ENCODE measurements at regions not wholly inside any gene's neighbourhood (a gene's known extent, or its start where the extent isn't known, plus 50 kb on each side); places are given as distances from the start of the nearest gene placed in this dataset.

DNA sequence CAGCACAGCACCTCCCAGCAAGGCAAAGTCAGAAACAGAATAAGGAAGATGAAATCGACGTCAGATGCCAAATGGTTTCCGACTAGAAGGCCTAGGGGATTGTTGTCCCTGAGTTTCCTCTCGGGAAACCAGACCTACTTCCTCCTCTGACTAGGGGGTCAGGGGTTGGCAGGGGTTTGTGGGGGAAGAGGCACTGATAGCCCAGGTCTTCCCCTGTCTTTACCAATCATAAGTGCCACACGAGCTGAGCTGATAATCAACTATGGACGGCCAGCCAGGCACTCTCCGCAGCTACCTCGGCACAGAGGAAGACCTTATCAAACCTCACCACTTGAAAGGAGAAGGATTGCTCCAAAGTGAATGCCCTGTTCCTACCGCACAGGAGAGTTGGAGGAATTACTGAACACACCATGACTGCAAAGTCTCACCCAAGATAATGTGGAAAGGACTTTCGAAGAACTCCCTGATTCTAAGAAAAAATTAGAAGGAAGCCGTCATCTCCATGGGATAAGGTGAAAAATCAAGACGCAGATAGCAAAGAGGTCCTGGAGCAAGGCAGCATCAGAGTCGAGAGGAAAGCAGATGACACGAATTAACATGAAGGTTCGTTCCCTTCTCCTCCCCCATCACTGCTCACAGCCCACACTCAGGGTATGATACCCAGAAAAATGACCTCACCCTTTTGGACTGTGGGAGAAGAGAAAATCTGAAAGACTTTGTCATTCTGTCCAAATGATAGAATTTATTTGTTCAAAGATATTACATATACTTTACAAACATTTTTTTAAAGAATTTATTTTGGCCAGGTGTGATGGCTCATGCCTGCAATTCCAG, 77.7 kb upstream of the MED13L start:
- no peaks in the 10 kb centered on the region for H3K36me3 ChIP-seq (ENCODE audit: insufficient read depth, low read length)
- no peaks in the 10 kb centered on the region for H3K36me3 Mint-ChIP-seq (ENCODE audit: low read depth)
- peaks cover 26% of the 10 kb centered on the region for H3K4me1 Mint-ChIP-seq (ENCODE audit: low read depth)
- POLR2A ChIA-PET: no interaction called here
- H3K9me3 ChIP-seq (ENCODE audit: control insufficient read depth in 1 of 2, insufficient read depth in 1 of 2, low read length in 2 of 2): no peaks in the 10 kb centered on the region
- TF ChIP-seq, protein P1, sequence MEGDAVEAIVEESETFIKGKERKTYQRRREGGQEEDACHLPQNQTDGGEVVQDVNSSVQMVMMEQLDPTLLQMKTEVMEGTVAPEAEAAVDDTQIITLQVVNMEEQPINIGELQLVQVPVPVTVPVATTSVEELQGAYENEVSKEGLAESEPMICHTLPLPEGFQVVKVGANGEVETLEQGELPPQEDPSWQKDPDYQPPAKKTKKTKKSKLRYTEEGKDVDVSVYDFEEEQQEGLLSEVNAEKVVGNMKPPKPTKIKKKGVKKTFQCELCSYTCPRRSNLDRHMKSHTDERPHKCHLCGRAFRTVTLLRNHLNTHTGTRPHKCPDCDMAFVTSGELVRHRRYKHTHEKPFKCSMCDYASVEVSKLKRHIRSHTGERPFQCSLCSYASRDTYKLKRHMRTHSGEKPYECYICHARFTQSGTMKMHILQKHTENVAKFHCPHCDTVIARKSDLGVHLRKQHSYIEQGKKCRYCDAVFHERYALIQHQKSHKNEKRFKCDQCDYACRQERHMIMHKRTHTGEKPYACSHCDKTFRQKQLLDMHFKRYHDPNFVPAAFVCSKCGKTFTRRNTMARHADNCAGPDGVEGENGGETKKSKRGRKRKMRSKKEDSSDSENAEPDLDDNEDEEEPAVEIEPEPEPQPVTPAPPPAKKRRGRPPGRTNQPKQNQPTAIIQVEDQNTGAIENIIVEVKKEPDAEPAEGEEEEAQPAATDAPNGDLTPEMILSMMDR (IDR thresholded peaks at IDR 0.05): no peak
- DNase-seq: no peak
- H3K4me3 ChIP-seq (ENCODE audit: low read length): no peak overlapping the region
- peaks cover 15% of the 10 kb centered on the region for H3K4me1 ChIP-seq (ENCODE audit: insufficient read depth, low read length)
- no peaks in the 10 kb centered on the region for H3K27me3 ChIP-seq (ENCODE audit: control insufficient read depth in 1 of 2, insufficient read depth in 2 of 2, low read length in 2 of 2)
- no peak overlapping the region for H3K27ac Mint-ChIP-seq
- ATAC-seq (ENCODE audit: poor library complexity): no peak
- no peak overlapping the region for H3K27ac ChIP-seq (ENCODE audit: low read depth in 1 of 2, low read length in 2 of 2)
- intact Hi-C loops (cut with DNase I, micrococcal nuclease): no loop called here
- H3K9me3 Mint-ChIP-seq: no peaks in the 10 kb centered on the region
- H3K4me3 Mint-ChIP-seq: no peak overlapping the region
- CTCF ChIA-PET: no interaction called here
- H3K27me3 Mint-ChIP-seq: no peaks in the 10 kb centered on the region

DNA sequence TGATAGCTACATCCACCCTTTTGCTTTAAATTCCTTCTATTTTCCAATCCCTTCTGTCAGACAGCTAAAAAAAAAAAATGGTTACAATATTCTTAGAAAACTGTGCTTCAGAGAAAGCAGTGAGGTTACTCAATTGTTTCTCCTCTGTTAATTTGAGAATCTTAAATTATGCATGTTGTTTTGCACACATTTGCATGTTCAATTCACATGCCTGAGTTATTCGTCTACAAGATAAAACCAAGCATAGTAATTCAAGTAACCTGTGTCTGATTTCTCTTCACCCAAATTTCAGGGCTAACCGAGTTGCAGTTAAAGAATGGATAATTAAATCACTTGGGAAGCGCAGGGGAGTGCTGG, 81.0 kb upstream of the MED13L start:
- ChIA-PET POLR2A (interaction anchor here (0.8 to 1.4 kb wide), 3 partner anchors 8 to 116 kb away, joined by 3 to 6 read pairs (median 4); no protein-coding TSS in a partner anchor), CTCF (no interaction called here)
- Mint-ChIP-seq H3K4me1 (ENCODE audit: low read depth) (peaks cover 42% of the 10 kb centered on the region), H3K4me3 (peak overlapping the region; percentile 60), H3K27ac (peak overlapping the region; percentile 83), H3K36me3 (ENCODE audit: low read depth) (no peaks in the 10 kb centered on the region), H3K9me3 (no peaks in the 10 kb centered on the region), H3K27me3 (no peaks in the 10 kb centered on the region)
- Histone ChIP-seq H3K27ac (ENCODE audit: low read depth in 1 of 2, low read length in 2 of 2) (peak overlapping the region in 1 of 2 donors; percentile 33), H3K27me3 (ENCODE audit: control insufficient read depth in 1 of 2, insufficient read depth in 2 of 2, low read length in 2 of 2) (no peaks in the 10 kb centered on the region), H3K4me1 (ENCODE audit: insufficient read depth, low read length) (peaks cover 30% of the 10 kb centered on the region), H3K9me3 (ENCODE audit: control insufficient read depth in 1 of 2, insufficient read depth in 1 of 2, low read length in 2 of 2) (no peaks in the 10 kb centered on the region), H3K4me3 (ENCODE audit: low read length) (no peak overlapping the region), H3K36me3 (ENCODE audit: insufficient read depth, low read length) (no peaks in the 10 kb centered on the region)
- intact Hi-C loops (cut with DNase I, micrococcal nuclease): no loop called here
- TF ChIP-seq, protein P1 (IDR thresholded peaks at IDR 0.05): no peak
- ATAC-seq (ENCODE audit: poor library complexity): peak; percentile 7
- no peak for DNase-seq

DNA sequence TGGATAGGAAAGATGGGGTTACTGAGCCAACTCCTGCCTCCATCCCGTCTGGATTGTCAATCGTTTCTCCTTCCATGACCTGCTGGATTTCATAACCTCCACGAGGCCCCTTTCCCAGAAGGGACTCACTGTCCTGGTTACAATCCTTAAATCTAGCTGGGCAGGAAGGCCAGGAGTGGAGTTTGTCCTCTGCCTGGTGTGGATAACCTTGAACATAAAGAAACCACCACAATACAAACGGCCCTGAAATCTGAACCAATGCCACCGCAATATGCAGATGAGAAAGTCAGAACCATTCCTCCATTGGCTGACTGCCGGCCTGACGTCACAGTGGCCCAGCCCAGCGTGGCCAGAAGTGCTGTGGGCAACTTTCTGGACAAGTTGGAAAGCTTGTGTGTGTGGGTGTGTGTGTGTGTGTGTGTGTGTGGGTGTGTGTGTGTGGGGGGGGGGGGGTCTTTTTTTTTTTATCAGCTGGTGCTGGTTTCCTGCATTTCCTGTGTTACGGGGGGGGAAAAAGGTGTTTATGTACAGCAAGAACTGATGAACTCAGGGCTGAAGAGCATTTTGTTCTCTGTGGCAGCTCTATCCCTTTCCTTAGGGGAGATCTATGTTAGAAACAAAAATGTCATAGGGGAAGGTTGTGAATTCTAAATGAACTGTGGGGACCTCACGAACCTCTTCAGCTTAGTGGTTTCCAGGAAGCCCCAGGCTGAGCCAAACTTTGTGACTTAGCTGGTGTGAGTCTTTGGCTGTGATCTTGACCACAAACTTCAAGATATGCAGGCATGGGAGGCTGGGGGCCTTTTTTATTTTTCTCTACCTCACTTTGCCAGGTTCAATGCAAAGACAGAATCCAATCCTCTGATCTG, 81.6 kb upstream of the MED13L start:
- no peaks in the 10 kb centered on the region for H3K27me3 ChIP-seq (ENCODE audit: control insufficient read depth in 1 of 2, insufficient read depth in 2 of 2, low read length in 2 of 2)
- H3K4me3 ChIP-seq (ENCODE audit: low read length): peak overlapping the region; percentile 36
- TF ChIP-seq, protein P1 (IDR thresholded peaks at IDR 0.05): no peak
- Mint-ChIP-seq H3K4me3 (peak overlapping the region; percentile 74), H3K27ac (peak overlapping the region; percentile 83), H3K36me3 (ENCODE audit: low read depth) (no peaks in the 10 kb centered on the region), H3K27me3 (no peaks in the 10 kb centered on the region), H3K4me1 (ENCODE audit: low read depth) (peaks cover 42% of the 10 kb centered on the region), H3K9me3 (no peaks in the 10 kb centered on the region)
- peak; percentile 23 to 88 (median 61) for DNase-seq
- H3K4me1 ChIP-seq (ENCODE audit: insufficient read depth, low read length): peaks cover 30% of the 10 kb centered on the region
- ChIA-PET POLR2A (interaction anchor here (0.8 to 1.6 kb wide), 4 partner anchors 8 to 116 kb away, joined by 3 to 6 read pairs (median 5); no protein-coding TSS in a partner anchor), CTCF (no interaction called here)
- no peaks in the 10 kb centered on the region for H3K9me3 ChIP-seq (ENCODE audit: control insufficient read depth in 1 of 2, insufficient read depth in 1 of 2, low read length in 2 of 2)
- peak; percentile 90 for ATAC-seq (ENCODE audit: poor library complexity)
- intact Hi-C loops (cut with DNase I, micrococcal nuclease): no loop called here
- no peaks in the 10 kb centered on the region for H3K36me3 ChIP-seq (ENCODE audit: insufficient read depth, low read length)
- H3K27ac ChIP-seq (ENCODE audit: low read depth in 1 of 2, low read length in 2 of 2): peak overlapping the region; percentile 21 to 37
